ENCODE measurements at regions not wholly inside any gene's neighbourhood (a gene's known extent, or its start where the extent isn't known, plus 50 kb on each side); places are given as distances from the start of the nearest gene placed in this dataset.

DNA sequence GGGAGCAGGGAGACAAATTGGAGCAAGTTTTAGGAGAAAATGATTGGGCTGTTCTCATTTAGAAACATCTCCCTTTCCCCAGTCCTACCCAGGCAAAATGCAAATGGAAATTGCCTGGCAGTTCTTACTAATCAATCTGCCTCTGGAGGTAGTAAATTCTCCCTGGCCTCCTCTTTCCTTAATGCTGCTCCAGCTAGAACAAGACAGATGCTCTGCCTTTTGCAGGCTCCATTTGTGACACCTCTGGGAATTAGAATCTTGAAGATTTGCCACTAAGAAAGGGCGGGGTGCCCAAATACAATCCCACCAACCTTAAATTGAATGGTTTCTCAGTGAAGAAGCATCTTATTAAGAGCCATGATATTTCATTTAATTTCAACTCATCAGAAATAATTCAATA, 377.7 kb upstream of the CDH11 start:
- no peaks in the 10 kb centered on the region for H3K36me3 Mint-ChIP-seq (ENCODE audit: insufficient read depth)
- peaks cover 7 to 13% of the 10 kb centered on the region in 2 donors for H3K9me3 Mint-ChIP-seq
- no peak for ATAC-seq (replicated peaks)
- no peak overlapping the region for H3K4me3 Mint-ChIP-seq
- no peak for DNase-seq
- no peaks in the 10 kb centered on the region for H3K4me1 Mint-ChIP-seq (ENCODE audit: low read depth in 2 of 2)
- no peak overlapping the region for H3K27ac Mint-ChIP-seq
- H3K27me3 Mint-ChIP-seq: no peaks in the 10 kb centered on the region

- Mint-ChIP-seq H3K27ac (no peak overlapping the region), H3K4me3 (no peak overlapping the region), H3K36me3 (ENCODE audit: insufficient read depth) (no peaks in the 10 kb centered on the region), H3K27me3 (no peaks in the 10 kb centered on the region), H3K4me1 (ENCODE audit: low read depth in 2 of 2) (no peaks in the 10 kb centered on the region), H3K9me3 (peaks cover 8% of the 10 kb centered on the region in 2 donors)
- ATAC-seq (replicated peaks) (no peak), DNase-seq (no peak)
These were observed 375.7 kb upstream of the CDH11 start for GRCh38 chr16:65497571-65497970.

GRCh38 chr16:65495106-65495505, 373.2 kb upstream of the CDH11 start:
- no peak for ATAC-seq (replicated peaks)
- H3K4me1 Mint-ChIP-seq (ENCODE audit: low read depth in 2 of 2): peaks cover 0 to 3% of the 10 kb centered on the region in 2 donors
- no peak overlapping the region for H3K4me3 Mint-ChIP-seq
- DNase-seq: no peak
- peaks cover 0 to 8% of the 10 kb centered on the region in 2 donors for H3K9me3 Mint-ChIP-seq
- no peak overlapping the region for H3K27ac Mint-ChIP-seq
- H3K36me3 Mint-ChIP-seq (ENCODE audit: insufficient read depth): no peaks in the 10 kb centered on the region
- H3K27me3 Mint-ChIP-seq: no peaks in the 10 kb centered on the region

- Mint-ChIP-seq H3K4me3 (no peak overlapping the region), H3K9me3 (peaks cover 0 to 9% of the 10 kb centered on the region in 2 donors), H3K4me1 (ENCODE audit: low read depth in 2 of 2) (peaks cover 0 to 3% of the 10 kb centered on the region in 2 donors)
These were observed 372.7 kb upstream of the CDH11 start for GRCh38 chr16:65494609-65495008.

DNA sequence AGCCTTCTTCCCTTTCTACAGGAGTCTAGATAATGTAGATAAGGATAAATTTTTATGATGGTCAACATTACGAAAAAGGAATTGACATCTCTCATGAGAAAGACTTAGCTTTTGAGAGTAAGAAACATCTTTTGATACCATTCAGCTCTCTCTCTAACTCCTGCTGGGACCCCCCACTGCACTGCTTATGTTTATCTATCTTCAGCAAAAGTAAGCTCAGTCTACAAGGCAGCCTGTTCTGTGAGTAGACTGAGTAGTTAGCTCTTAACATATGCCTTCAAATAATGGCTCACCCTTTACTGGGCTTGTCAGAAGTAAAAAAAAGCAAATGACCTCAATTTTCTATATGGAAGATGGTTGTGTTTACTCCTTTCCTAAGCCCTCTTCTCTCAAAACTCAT, 372.2 kb upstream of the CDH11 start:
- H3K9me3 Mint-ChIP-seq: peaks cover 0 to 8% of the 10 kb centered on the region in 2 donors
- ATAC-seq (replicated peaks): no peak
- no peak overlapping the region for H3K4me3 Mint-ChIP-seq

More at GRCh38 chr16:65494609-65495008, 372.7 kb upstream of the CDH11 start:
- no peak overlapping the region for H3K27ac Mint-ChIP-seq
- ATAC-seq (replicated peaks) (no peak), DNase-seq (no peak)
- no peaks in the 10 kb centered on the region for H3K36me3 Mint-ChIP-seq (ENCODE audit: insufficient read depth)
- H3K27me3 Mint-ChIP-seq: no peaks in the 10 kb centered on the region

GRCh38 chr16:65490286-65490685, 368.4 kb upstream of the CDH11 start:
- no peaks in the 10 kb centered on the region for H3K27me3 Mint-ChIP-seq
- H3K4me1 Mint-ChIP-seq (ENCODE audit: low read depth in 2 of 2): peaks cover 0 to 3% of the 10 kb centered on the region in 2 donors
- DNase-seq: no peak
- no peak overlapping the region for H3K27ac Mint-ChIP-seq
- H3K4me3 Mint-ChIP-seq: no peak overlapping the region
- no peak for ATAC-seq (replicated peaks)
- peaks cover 0 to 10% of the 10 kb centered on the region in 2 donors for H3K9me3 Mint-ChIP-seq
- H3K36me3 Mint-ChIP-seq (ENCODE audit: insufficient read depth): peaks cover 3% of the 10 kb centered on the region

More for the DNA sequence above, 372.2 kb upstream of the CDH11 start:
- no peak for DNase-seq
- H3K27ac Mint-ChIP-seq: no peak overlapping the region
- H3K4me1 Mint-ChIP-seq (ENCODE audit: low read depth in 2 of 2): peaks cover 0 to 3% of the 10 kb centered on the region in 2 donors
- H3K27me3 Mint-ChIP-seq: no peaks in the 10 kb centered on the region
- no peaks in the 10 kb centered on the region for H3K36me3 Mint-ChIP-seq (ENCODE audit: insufficient read depth)

GRCh38 chr16:65489531-65490023, 367.7 kb upstream of the CDH11 start:
- peaks cover 0 to 10% of the 10 kb centered on the region in 2 donors for H3K9me3 Mint-ChIP-seq
- no peak for ATAC-seq (replicated peaks)
- no peak overlapping the region for H3K4me3 Mint-ChIP-seq
- H3K4me1 Mint-ChIP-seq (ENCODE audit: low read depth in 2 of 2): peaks cover 0 to 3% of the 10 kb centered on the region in 2 donors
- H3K36me3 Mint-ChIP-seq (ENCODE audit: insufficient read depth): peaks cover 3% of the 10 kb centered on the region
- no peak for DNase-seq
- no peak overlapping the region for H3K27ac Mint-ChIP-seq
- no peaks in the 10 kb centered on the region for H3K27me3 Mint-ChIP-seq

DNA sequence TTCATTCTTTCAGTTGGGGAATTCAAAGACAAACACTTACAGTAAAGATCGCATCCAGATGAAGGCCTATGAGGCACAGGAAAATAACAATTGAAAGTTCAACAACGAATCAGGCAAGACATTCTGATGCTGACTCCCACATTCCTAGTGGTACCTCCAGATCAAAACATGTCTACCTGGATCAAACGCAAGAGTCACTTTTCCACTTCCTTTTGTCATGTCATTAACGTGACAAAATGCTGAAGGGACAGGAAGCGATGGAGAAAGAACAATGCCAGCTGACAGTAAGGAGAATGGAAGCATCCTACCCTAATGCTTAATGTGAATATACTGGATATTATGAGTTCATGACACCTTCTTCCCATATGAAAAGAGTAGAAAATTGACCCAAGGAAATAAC, 365.4 kb upstream of the CDH11 start:
- Mint-ChIP-seq H3K4me3 (no peak overlapping the region), H3K27ac (no peak overlapping the region), H3K27me3 (no peaks in the 10 kb centered on the region), H3K36me3 (ENCODE audit: insufficient read depth) (peaks cover 3% of the 10 kb centered on the region), H3K9me3 (peaks cover 0 to 8% of the 10 kb centered on the region in 2 donors), H3K4me1 (ENCODE audit: low read depth in 2 of 2) (peaks cover 0 to 3% of the 10 kb centered on the region in 2 donors)
- DNase-seq (no peak), ATAC-seq (replicated peaks) (no peak)

- H3K36me3 Mint-ChIP-seq (ENCODE audit: insufficient read depth): peaks cover 6% of the 10 kb centered on the region
These were observed 360.1 kb upstream of the CDH11 start for GRCh38 chr16:65481956-65482355.

DNA sequence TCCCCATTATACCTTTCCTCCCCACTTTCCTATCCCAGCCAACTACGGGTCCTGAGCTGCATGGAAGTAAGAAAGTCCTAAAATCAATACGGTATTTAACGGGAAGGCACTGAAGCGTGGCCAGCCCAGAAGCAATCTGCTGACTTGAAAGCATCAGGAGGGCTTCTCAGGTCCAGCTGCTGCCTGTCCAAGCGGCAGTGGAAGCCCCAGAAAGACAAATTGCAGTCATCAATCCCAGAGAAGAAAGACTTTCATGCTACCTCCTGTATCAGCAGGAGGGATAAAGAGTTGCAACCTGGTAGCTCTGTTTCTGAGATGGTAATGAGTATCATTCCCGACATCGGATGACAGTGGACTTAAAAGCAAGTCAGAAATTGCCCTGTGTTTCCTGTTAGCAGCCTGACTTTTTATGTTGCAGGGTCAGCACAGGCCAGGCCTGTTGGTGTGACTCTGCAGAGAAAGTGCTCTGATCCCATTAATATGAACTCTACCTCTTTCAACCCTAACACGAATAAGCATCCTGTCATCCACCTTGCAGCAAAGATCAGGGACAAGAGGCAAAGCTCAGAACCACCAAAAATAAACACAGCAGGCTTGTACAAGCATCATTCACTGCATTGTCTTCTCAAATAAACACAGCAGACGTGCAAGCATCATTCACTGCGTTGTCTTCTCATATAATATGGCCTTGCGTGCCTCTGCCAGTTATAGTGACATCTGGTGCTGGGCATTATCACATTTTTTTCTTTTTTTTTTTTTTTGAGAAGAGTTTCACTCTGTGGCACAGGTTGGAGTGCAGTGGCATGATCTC, 358.6 kb upstream of the CDH11 start:
- peaks cover 3 to 18% of the 10 kb centered on the region in 2 donors for H3K9me3 Mint-ChIP-seq
- H3K4me3 Mint-ChIP-seq: no peak overlapping the region
- ATAC-seq (replicated peaks) (no peak), DNase-seq (no peak)
- no peaks in the 10 kb centered on the region for H3K4me1 Mint-ChIP-seq (ENCODE audit: low read depth in 2 of 2)
- H3K27ac Mint-ChIP-seq: no peak overlapping the region
- no peaks in the 10 kb centered on the region for H3K27me3 Mint-ChIP-seq
- H3K36me3 Mint-ChIP-seq (ENCODE audit: insufficient read depth): peaks cover 3% of the 10 kb centered on the region

More at GRCh38 chr16:65481956-65482355, 360.1 kb upstream of the CDH11 start:
- Mint-ChIP-seq H3K9me3 (peaks cover 3 to 13% of the 10 kb centered on the region in 2 donors), H3K4me3 (no peak overlapping the region), H3K4me1 (ENCODE audit: low read depth in 2 of 2) (no peaks in the 10 kb centered on the region), H3K27me3 (no peaks in the 10 kb centered on the region), H3K27ac (no peak overlapping the region)
- no peak for DNase-seq
- ATAC-seq (replicated peaks): no peak

GRCh38 chr16:65476448-65476955, 354.6 kb upstream of the CDH11 start:
- Mint-ChIP-seq H3K9me3 (peaks cover 9 to 18% of the 10 kb centered on the region in 2 donors), H3K36me3 (ENCODE audit: insufficient read depth) (peaks cover 3% of the 10 kb centered on the region), H3K27ac (no peak overlapping the region), H3K27me3 (no peaks in the 10 kb centered on the region), H3K4me1 (ENCODE audit: low read depth in 2 of 2) (no peaks in the 10 kb centered on the region), H3K4me3 (no peak overlapping the region)
- ATAC-seq (replicated peaks) (no peak), DNase-seq (no peak)

DNA sequence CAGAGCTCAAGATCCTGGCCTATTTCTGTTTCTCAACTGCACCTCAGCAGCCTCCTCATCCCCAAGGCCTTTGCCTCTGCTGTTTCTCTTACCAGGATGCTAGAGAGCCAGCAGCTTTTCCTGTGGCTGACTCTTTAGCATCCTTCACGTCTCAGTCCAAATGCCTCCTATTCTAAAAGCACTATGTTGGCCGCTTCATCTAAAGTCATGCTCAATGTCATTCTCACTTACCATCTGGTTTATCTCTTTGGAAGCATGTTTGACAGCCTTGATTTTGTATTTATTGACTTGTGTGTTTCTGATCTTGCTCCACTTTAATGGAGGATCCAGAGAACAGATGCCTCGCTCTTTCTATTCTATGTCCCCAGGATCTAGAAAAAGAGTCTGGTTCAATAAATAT, 351.8 kb upstream of the CDH11 start:
- Mint-ChIP-seq H3K27me3 (no peaks in the 10 kb centered on the region), H3K27ac (no peak overlapping the region), H3K4me3 (no peak overlapping the region), H3K9me3 (peaks cover 11 to 23% of the 10 kb centered on the region in 2 donors), H3K36me3 (ENCODE audit: insufficient read depth) (peaks cover 3% of the 10 kb centered on the region), H3K4me1 (ENCODE audit: low read depth in 2 of 2) (no peaks in the 10 kb centered on the region)
- no peak for DNase-seq
- ATAC-seq (replicated peaks): no peak

GRCh38 chr16:65469116-65469515, 347.3 kb upstream of the CDH11 start:
- Mint-ChIP-seq H3K36me3 (ENCODE audit: insufficient read depth) (no peaks in the 10 kb centered on the region), H3K27ac (no peak overlapping the region), H3K4me1 (ENCODE audit: low read depth in 2 of 2) (no peaks in the 10 kb centered on the region), H3K4me3 (no peak overlapping the region), H3K9me3 (peaks cover 14 to 17% of the 10 kb centered on the region in 2 donors), H3K27me3 (no peaks in the 10 kb centered on the region)
- ATAC-seq (replicated peaks) (no peak), DNase-seq (no peak)

GRCh38 chr16:65468133-65468532, 346.3 kb upstream of the CDH11 start:
- no peaks in the 10 kb centered on the region for H3K4me1 Mint-ChIP-seq (ENCODE audit: low read depth in 2 of 2)
- H3K27ac Mint-ChIP-seq: no peak overlapping the region
- peaks cover 9 to 20% of the 10 kb centered on the region in 2 donors for H3K9me3 Mint-ChIP-seq
- ATAC-seq (replicated peaks) (no peak), DNase-seq (no peak)
- H3K27me3 Mint-ChIP-seq: no peaks in the 10 kb centered on the region
- H3K4me3 Mint-ChIP-seq: no peak overlapping the region
- no peaks in the 10 kb centered on the region for H3K36me3 Mint-ChIP-seq (ENCODE audit: insufficient read depth)
